ENCODE measurements at regions not wholly inside any gene's neighbourhood (a gene's known extent, or its start where the extent isn't known, plus 50 kb on each side); places are given as distances from the start of the nearest gene placed in this dataset.

- TF ChIP-seq CTCF (IDR thresholded peaks at IDR 0.05; ENCODE audit: poor library complexity), result no peak
- no peak for TF ChIP-seq EZH2 (IDR thresholded peaks at IDR 0.05; ENCODE audit: borderline replicate concordance)
- TF ChIP-seq EZH2phosphoT487 (IDR thresholded peaks at IDR 0.05; ENCODE audit: low read depth, severe bottlenecking, unreplicated experiment), result no peak
Observed at GRCh38 chr20:55583036-55583435, 422.3 kb downstream of the CBLN4 start.
